Activated CD4-positive, alpha-beta T cell treated with anti-CD3 and anti-CD28 coated beads, Interleukin-2, amount 10 ng/mL, durations not matched to agents 7 days and 5 days (primary cell): ENCODE measurements at regions not wholly inside any gene's neighbourhood (a gene's known extent, or its start where the extent isn't known, plus 50 kb on each side); places are given as distances from the start of the nearest gene placed in this dataset.

Source experiments
- CTCF ChIA-PET: fragments of 350-600 bp; sonication (Branson Sonifier 250); formaldehyde crosslinking; loops from one replicate; lab custom pipeline; 2021; ENCODE audit warnings: antibody characterized with exemption; lab: Charles Lee
- POLR2A ChIA-PET: fragments of 350-600 bp; sonication (Branson Sonifier 250); formaldehyde crosslinking; loops from one replicate; lab custom pipeline; 2021; ENCODE audit warnings: antibody characterized with exemption; lab: Charles Lee
- DNase-seq: peaks from one replicate; pipeline ENCODE4 v3.0.0-alpha.2; 2020
- H3K27ac Mint-ChIP-seq: one replicate; pipeline ENCODE4 v1.8.0; 2021; ENCODE audit warnings: mild to moderate bottlenecking, moderate library complexity, mixed read lengths
- H3K27me3 Mint-ChIP-seq: one replicate; pipeline ENCODE4 v1.8.0; 2021; ENCODE audit warnings: mixed read lengths
- H3K36me3 Mint-ChIP-seq: one replicate; pipeline ENCODE4 v1.8.0; 2021; ENCODE audit warnings: low read depth, mixed read lengths
- H3K4me1 Mint-ChIP-seq: one replicate; pipeline ENCODE4 v1.8.0; 2021; ENCODE audit warnings: mixed read lengths
- H3K4me3 Mint-ChIP-seq: one replicate; pipeline ENCODE4 v1.8.0; 2021; ENCODE audit warnings: mild to moderate bottlenecking, moderate library complexity, mixed read lengths
- H3K9me3 Mint-ChIP-seq: one replicate; pipeline ENCODE4 v1.8.0; 2021; ENCODE audit warnings: mixed read lengths

GRCh38 chr1:13901039-13901438 is 201.1 kb downstream of the PRDM2 start:
- POLR2A ChIA-PET, result no interaction called here
- Mint-ChIP-seq H3K4me3 (no peak overlapping the region), H3K9me3 (no peaks in the 10 kb centered on the region), H3K36me3 (no peaks in the 10 kb centered on the region), H3K4me1 (no peaks in the 10 kb centered on the region), H3K27ac (no peak overlapping the region), H3K27me3 (peaks cover 7% of the 10 kb centered on the region)
- DNase-seq, result no peak
- CTCF ChIA-PET, result no interaction called here

DNA sequence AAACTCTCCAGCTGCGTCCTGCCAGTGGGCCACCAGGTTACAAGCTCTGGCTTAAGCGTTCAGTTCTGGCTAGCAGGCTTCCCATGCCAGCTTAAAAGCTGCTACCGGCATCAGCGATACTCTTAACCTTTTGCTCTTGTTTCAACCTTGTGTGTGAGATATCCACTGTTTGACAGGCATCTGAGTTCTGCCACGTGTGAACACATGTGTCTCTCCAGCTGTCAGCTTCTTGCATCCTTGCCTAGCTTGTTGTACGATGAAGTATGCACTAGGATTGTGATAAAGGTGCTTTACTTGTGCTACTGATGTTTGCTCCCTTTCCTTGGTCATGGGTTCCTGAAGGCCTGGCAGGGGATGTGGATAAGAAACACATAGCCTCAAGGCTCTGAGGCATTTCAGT is 201.6 kb downstream of the PRDM2 start:
- H3K9me3 Mint-ChIP-seq, result no peaks in the 10 kb centered on the region
- no peaks in the 10 kb centered on the region for H3K36me3 Mint-ChIP-seq
- ChIA-PET CTCF (no interaction called here), POLR2A (no interaction called here)
- H3K4me3 Mint-ChIP-seq, result no peak overlapping the region
- H3K27me3 Mint-ChIP-seq, result peaks cover 6% of the 10 kb centered on the region
- H3K4me1 Mint-ChIP-seq, result no peaks in the 10 kb centered on the region
- H3K27ac Mint-ChIP-seq, result no peak overlapping the region
- DNase-seq, result no peak

GRCh38 chr1:13908128-13908527 is 208.1 kb downstream of the PRDM2 start:
- CTCF ChIA-PET, result no interaction called here
- H3K27me3 Mint-ChIP-seq, result peaks cover 5% of the 10 kb centered on the region
- no peak overlapping the region for H3K4me3 Mint-ChIP-seq
- no peak overlapping the region for H3K27ac Mint-ChIP-seq
- DNase-seq, result no peak
- no peaks in the 10 kb centered on the region for H3K36me3 Mint-ChIP-seq
- H3K4me1 Mint-ChIP-seq, result peaks cover 4% of the 10 kb centered on the region
- POLR2A ChIA-PET, result no interaction called here
- no peaks in the 10 kb centered on the region for H3K9me3 Mint-ChIP-seq

DNA sequence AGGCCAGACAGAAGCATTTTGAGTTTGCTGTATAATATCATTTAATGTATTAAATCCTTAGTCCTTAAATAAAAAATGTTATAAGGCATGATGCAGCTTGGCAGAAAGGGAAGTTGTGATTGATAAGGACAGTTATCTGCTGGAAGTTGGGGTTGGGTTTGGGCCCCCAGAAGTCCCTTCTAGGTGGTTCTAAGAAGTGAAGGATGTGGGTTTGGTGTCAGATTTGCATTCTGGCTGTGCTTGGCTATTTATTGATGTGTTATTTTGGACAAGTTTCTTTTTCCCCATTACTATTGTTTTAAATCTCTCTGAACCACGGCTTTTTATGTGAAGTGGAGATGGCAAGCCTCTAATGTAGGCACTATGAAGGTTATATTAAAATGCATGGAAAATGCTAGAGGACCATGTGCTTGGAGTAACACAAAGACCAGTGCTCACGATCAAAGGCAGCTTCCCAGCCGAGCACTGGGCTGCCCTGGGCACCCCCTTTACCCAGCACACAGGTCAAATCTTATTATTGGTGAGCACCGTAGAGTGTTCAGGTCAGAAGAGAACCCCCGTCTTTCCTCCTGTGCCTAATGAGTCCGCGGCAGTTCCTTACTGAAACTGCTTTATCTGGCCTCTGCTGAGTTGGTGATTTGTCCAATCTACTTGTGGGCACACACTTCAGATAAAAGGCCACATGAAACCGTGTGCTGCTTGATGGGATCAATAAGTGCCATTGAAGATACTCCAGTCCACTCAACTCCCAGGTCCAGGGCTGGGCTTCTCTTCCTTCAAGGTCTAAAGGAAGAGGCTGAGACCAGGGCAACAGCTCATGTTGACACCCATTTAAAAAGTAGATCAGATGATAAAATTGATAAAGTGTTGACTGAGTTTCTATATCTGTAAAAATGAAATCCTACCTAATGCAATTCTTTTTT is 212.0 kb downstream of the PRDM2 start:
- Mint-ChIP-seq H3K4me3 (no peak overlapping the region), H3K27ac (no peak overlapping the region), H3K27me3 (peaks cover 2% of the 10 kb centered on the region), H3K9me3 (no peaks in the 10 kb centered on the region), H3K4me1 (peaks cover 4% of the 10 kb centered on the region), H3K36me3 (no peaks in the 10 kb centered on the region)
- no peak for DNase-seq
- ChIA-PET POLR2A (no interaction called here), CTCF (no interaction called here)

- peaks cover 6% of the 10 kb centered on the region for H3K27me3 Mint-ChIP-seq
- H3K27ac Mint-ChIP-seq, result no peak overlapping the region
- DNase-seq, result no peak
- peaks cover 4% of the 10 kb centered on the region for H3K4me1 Mint-ChIP-seq
- H3K9me3 Mint-ChIP-seq, result no peaks in the 10 kb centered on the region
- POLR2A ChIA-PET, result no interaction called here
- H3K4me3 Mint-ChIP-seq, result no peak overlapping the region
- CTCF ChIA-PET, result no interaction called here
- H3K36me3 Mint-ChIP-seq, result no peaks in the 10 kb centered on the region
Observed at GRCh38 chr1:13913396-13913795, 213.4 kb downstream of the PRDM2 start.

DNA sequence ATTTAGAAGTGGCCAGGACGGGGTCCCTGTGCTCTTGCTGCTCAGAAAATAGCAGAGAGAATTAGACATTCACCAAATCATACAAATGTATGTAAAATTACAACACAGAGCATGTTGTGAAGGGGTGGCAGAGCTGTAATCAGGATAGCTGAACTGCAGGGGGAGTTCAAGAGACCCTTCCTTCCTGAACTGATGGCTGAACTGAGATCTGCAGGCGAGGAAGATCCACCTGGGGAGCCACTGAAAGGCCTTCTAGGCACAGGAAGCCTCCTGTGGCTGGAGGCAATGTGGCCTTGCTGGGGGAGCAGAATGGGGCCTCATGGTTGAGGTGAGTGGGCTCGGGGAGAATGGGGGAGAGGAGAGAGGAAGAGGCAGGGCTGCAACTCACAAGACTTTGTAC is 216.5 kb downstream of the PRDM2 start:
- Mint-ChIP-seq H3K27ac (no peak overlapping the region), H3K4me3 (no peak overlapping the region), H3K4me1 (peaks cover 3% of the 10 kb centered on the region), H3K27me3 (peaks cover 16% of the 10 kb centered on the region), H3K9me3 (no peaks in the 10 kb centered on the region), H3K36me3 (no peaks in the 10 kb centered on the region)
- POLR2A ChIA-PET, result no interaction called here
- CTCF ChIA-PET, result no interaction called here
- DNase-seq, result no peak

- ChIA-PET POLR2A (no interaction called here), CTCF (no interaction called here)
- no peaks in the 10 kb centered on the region for H3K4me1 Mint-ChIP-seq
- no peak for DNase-seq
- no peak overlapping the region for H3K27ac Mint-ChIP-seq
- H3K36me3 Mint-ChIP-seq, result no peaks in the 10 kb centered on the region
- H3K27me3 Mint-ChIP-seq, result peaks cover 16% of the 10 kb centered on the region
- no peaks in the 10 kb centered on the region for H3K9me3 Mint-ChIP-seq
- H3K4me3 Mint-ChIP-seq, result no peak overlapping the region
Observed at GRCh38 chr1:13917607-13918006, 217.6 kb downstream of the PRDM2 start.

- peaks cover 16% of the 10 kb centered on the region for H3K27me3 Mint-ChIP-seq
- no peaks in the 10 kb centered on the region for H3K36me3 Mint-ChIP-seq
- no peak overlapping the region for H3K4me3 Mint-ChIP-seq
- ChIA-PET POLR2A (no interaction called here), CTCF (no interaction called here)
- no peak overlapping the region for H3K27ac Mint-ChIP-seq
- no peak for DNase-seq
- H3K9me3 Mint-ChIP-seq, result no peaks in the 10 kb centered on the region
- no peaks in the 10 kb centered on the region for H3K4me1 Mint-ChIP-seq
Observed at GRCh38 chr1:13918862-13919261, 218.9 kb downstream of the PRDM2 start.

GRCh38 chr1:13921190-13921589 is 221.2 kb downstream of the PRDM2 start:
- peaks cover 14% of the 10 kb centered on the region for H3K27me3 Mint-ChIP-seq
- ChIA-PET POLR2A (no interaction called here), CTCF (no interaction called here)
- H3K27ac Mint-ChIP-seq, result no peak overlapping the region
- no peak for DNase-seq
- H3K4me1 Mint-ChIP-seq, result no peaks in the 10 kb centered on the region
- no peaks in the 10 kb centered on the region for H3K9me3 Mint-ChIP-seq
- H3K36me3 Mint-ChIP-seq, result no peaks in the 10 kb centered on the region
- no peak overlapping the region for H3K4me3 Mint-ChIP-seq

GRCh38 chr1:13922466-13923110 is 222.6 kb downstream of the PRDM2 start:
- H3K27me3 Mint-ChIP-seq, result peaks cover 16% of the 10 kb centered on the region
- ChIA-PET CTCF (no interaction called here), POLR2A (no interaction called here)
- H3K27ac Mint-ChIP-seq, result no peak overlapping the region
- H3K9me3 Mint-ChIP-seq, result no peaks in the 10 kb centered on the region
- no peaks in the 10 kb centered on the region for H3K36me3 Mint-ChIP-seq
- DNase-seq, result no peak
- H3K4me1 Mint-ChIP-seq, result no peaks in the 10 kb centered on the region
- no peak overlapping the region for H3K4me3 Mint-ChIP-seq

- Mint-ChIP-seq H3K4me3 (no peak overlapping the region), H3K9me3 (no peaks in the 10 kb centered on the region), H3K27me3 (peaks cover 5% of the 10 kb centered on the region), H3K36me3 (no peaks in the 10 kb centered on the region), H3K4me1 (no peaks in the 10 kb centered on the region), H3K27ac (no peak overlapping the region)
- ChIA-PET POLR2A (no interaction called here), CTCF (interaction anchor here (0.6 kb wide), 1 partner anchor 1144 kb away, joined by 5 read pairs; no protein-coding TSS in a partner anchor)
- no peak for DNase-seq
Observed at GRCh38 chr1:13926556-13926955, 226.6 kb downstream of the PRDM2 start.

DNA sequence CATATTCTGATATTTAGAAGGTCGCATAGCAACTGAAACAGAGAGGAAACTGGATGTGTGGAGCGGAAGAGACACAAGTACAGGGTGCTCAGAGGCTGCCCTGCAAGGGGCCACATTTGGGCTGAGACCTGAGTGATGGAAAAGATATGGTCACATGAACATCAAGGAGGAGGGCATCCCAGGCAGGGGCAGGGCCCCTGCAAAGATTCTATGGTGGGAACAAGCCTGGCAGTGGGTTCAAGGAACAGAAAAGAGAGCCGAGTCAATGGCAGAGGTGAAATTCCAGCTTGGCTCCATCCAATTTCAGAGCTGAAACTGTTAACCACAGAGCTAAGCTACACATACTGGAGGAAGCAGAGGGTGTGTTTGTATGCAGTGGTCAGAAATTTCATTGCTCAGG is 227.7 kb downstream of the PRDM2 start:
- Mint-ChIP-seq H3K27ac (no peak overlapping the region), H3K36me3 (no peaks in the 10 kb centered on the region), H3K9me3 (no peaks in the 10 kb centered on the region), H3K4me3 (no peak overlapping the region), H3K27me3 (peaks cover 5% of the 10 kb centered on the region), H3K4me1 (no peaks in the 10 kb centered on the region)
- ChIA-PET CTCF (no interaction called here), POLR2A (no interaction called here)
- DNase-seq, result no peak

GRCh38 chr1:13929313-13929712 is 229.3 kb downstream of the PRDM2 start:
- H3K27me3 Mint-ChIP-seq, result peaks cover 5% of the 10 kb centered on the region
- ChIA-PET CTCF (no interaction called here), POLR2A (no interaction called here)
- H3K9me3 Mint-ChIP-seq, result no peaks in the 10 kb centered on the region
- no peaks in the 10 kb centered on the region for H3K4me1 Mint-ChIP-seq
- DNase-seq, result no peak
- H3K36me3 Mint-ChIP-seq, result no peaks in the 10 kb centered on the region
- no peak overlapping the region for H3K27ac Mint-ChIP-seq
- no peak overlapping the region for H3K4me3 Mint-ChIP-seq
